ENCODE measurements at regions not wholly inside any gene's neighbourhood (a gene's known extent, or its start where the extent isn't known, plus 50 kb on each side); places are given as distances from the start of the nearest gene placed in this dataset.

GRCh38 chr2:150700666-150701580 is 213.5 kb upstream of the RND3 start:
- no peak for TF ChIP-seq CTCF (IDR thresholded peaks at IDR 0.05)

GRCh38 chr2:150699218-150699617 is 211.8 kb upstream of the RND3 start:
- no peak for TF ChIP-seq CTCF (IDR thresholded peaks at IDR 0.05)

- TF ChIP-seq CTCF (IDR thresholded peaks at IDR 0.05): no peak
Observed at GRCh38 chr2:150698016-150698661, 210.7 kb upstream of the RND3 start.

GRCh38 chr2:150697596-150697995 is 210.1 kb upstream of the RND3 start:
- TF ChIP-seq CTCF (IDR thresholded peaks at IDR 0.05): no peak

GRCh38 chr2:150695451-150696135 is 208.1 kb upstream of the RND3 start:
- TF ChIP-seq CTCF (IDR thresholded peaks at IDR 0.05): no peak

- TF ChIP-seq CTCF (IDR thresholded peaks at IDR 0.05): no peak
Observed at GRCh38 chr2:150693556-150693955, 206.1 kb upstream of the RND3 start.

- no peak for TF ChIP-seq CTCF (IDR thresholded peaks at IDR 0.05)
Observed at GRCh38 chr2:150690870-150691269, 203.4 kb upstream of the RND3 start.

Data from LNCAP (cell line).